Mesothelial cell of epicardium (in vitro differentiated cells): ENCODE measurements at regions not wholly inside any gene's neighbourhood (a gene's known extent, or its start where the extent isn't known, plus 50 kb on each side); places are given as distances from the start of the nearest gene placed in this dataset.

Experiments used
- DNase-seq, 2 experiments: peaks; one replicate each; pipeline ENCODE4 v3.0.0; 2021; ENCODE audit warnings: low spot score in 2 of 2; ENCODE audit not compliant: unreplicated experiment in 2 of 2
- H3K27ac Mint-ChIP-seq: 2 replicates; pipeline ENCODE4 v1.8.0; 2021; ENCODE audit warnings: mixed read lengths
- H3K27me3 Mint-ChIP-seq: 2 replicates; pipeline ENCODE4 v1.8.0; 2021; ENCODE audit warnings: low read depth, mixed read lengths
- H3K36me3 Mint-ChIP-seq: 2 replicates; pipeline ENCODE4 v1.8.0; 2021; ENCODE audit warnings: mixed read lengths
- H3K4me1 Mint-ChIP-seq: 2 replicates; pipeline ENCODE4 v1.8.0; 2021; ENCODE audit warnings: mixed read lengths
- H3K4me3 Mint-ChIP-seq: 2 replicates; pipeline ENCODE4 v1.8.0; 2021; ENCODE audit warnings: mild to moderate bottlenecking, moderate library complexity, mixed read lengths
- H3K9me3 Mint-ChIP-seq: 2 replicates; pipeline ENCODE4 v1.8.0; 2021; ENCODE audit warnings: mixed read lengths
- TF ChIP-seq, protein P1 (sequence below): fragments of 200-600 bp; sonication (generic); IDR thresholded peaks from one replicate; pipeline ENCODE4 v1.5.0; 2021; ENCODE audit warnings: antibody characterized with exemption; ENCODE audit not compliant: unreplicated experiment

DNA sequence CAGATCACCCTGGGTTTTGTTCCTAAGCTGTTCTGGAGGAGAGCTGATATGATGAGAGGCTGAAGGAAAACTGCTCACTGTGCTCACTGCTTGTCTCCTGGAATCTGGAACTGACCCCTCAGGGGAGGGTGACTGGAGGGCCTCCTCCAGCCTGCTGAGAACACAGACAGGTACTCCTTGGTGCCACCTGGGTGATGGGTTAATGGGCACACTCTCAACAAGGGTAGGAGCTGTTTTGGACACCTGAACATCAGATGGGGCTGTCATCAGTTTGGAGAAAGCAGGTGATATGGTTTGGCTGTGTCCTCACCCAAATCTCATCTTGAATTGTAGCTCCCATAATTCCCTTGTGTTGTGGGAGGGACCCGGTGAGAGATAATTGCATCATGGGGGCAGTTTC lies 58.1 kb upstream of the SORCS3 start:
- H3K4me3 Mint-ChIP-seq, result no peak overlapping the region
- peaks cover 83% of the 10 kb centered on the region for H3K27me3 Mint-ChIP-seq
- no peak overlapping the region for H3K27ac Mint-ChIP-seq
- TF ChIP-seq, protein P1, sequence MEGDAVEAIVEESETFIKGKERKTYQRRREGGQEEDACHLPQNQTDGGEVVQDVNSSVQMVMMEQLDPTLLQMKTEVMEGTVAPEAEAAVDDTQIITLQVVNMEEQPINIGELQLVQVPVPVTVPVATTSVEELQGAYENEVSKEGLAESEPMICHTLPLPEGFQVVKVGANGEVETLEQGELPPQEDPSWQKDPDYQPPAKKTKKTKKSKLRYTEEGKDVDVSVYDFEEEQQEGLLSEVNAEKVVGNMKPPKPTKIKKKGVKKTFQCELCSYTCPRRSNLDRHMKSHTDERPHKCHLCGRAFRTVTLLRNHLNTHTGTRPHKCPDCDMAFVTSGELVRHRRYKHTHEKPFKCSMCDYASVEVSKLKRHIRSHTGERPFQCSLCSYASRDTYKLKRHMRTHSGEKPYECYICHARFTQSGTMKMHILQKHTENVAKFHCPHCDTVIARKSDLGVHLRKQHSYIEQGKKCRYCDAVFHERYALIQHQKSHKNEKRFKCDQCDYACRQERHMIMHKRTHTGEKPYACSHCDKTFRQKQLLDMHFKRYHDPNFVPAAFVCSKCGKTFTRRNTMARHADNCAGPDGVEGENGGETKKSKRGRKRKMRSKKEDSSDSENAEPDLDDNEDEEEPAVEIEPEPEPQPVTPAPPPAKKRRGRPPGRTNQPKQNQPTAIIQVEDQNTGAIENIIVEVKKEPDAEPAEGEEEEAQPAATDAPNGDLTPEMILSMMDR, result no peak
- H3K4me1 Mint-ChIP-seq, result no peaks in the 10 kb centered on the region
- DNase-seq, result no peak
- no peaks in the 10 kb centered on the region for H3K36me3 Mint-ChIP-seq
- no peaks in the 10 kb centered on the region for H3K9me3 Mint-ChIP-seq

DNA sequence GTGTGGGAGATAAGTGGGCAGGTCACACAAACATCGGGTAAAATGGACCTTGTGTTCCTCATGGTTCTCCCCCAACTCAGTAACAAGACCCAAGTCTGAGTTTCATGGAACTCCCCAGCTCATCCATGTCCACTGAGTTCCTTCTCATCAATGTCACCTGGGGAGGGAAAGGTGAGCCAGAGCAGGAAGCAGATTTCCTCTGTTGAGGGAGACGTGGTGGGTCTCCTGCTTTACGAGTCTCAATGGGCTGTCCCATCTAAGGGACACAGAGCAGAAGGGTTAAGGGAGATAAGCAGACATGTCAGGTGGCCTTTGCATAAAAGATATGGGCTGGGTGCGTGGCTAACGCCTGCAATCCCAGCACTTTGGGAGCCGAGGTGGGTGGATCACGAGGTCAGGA lies 56.5 kb upstream of the SORCS3 start:
- H3K4me3 Mint-ChIP-seq, result no peak overlapping the region
- H3K27me3 Mint-ChIP-seq, result peaks cover 75% of the 10 kb centered on the region
- no peaks in the 10 kb centered on the region for H3K9me3 Mint-ChIP-seq

DNA sequence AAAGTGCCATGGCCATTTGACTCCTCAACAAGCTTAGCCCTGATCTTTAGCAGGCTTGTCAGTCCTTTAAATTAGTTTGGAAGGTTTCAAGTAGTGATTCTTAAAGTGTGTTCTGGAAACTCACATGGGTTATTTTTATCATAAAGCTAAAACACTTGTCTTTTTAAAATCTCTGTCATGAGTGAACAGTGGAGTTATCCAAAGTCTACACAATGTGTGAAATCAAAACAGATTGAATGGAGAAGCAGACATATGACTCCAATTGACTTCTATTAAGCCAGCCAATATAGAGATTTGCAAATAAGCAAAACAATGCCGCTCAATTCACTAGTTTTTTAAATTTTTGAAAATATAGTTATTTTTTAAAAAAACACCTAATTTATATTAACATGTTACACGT lies 53.3 kb upstream of the SORCS3 start:
- H3K27ac Mint-ChIP-seq, result no peak overlapping the region

More for the DNA sequence above, 56.5 kb upstream of the SORCS3 start:
- H3K4me1 Mint-ChIP-seq, result no peaks in the 10 kb centered on the region
- no peak overlapping the region for H3K27ac Mint-ChIP-seq
- no peaks in the 10 kb centered on the region for H3K36me3 Mint-ChIP-seq
- DNase-seq, result no peak
- TF ChIP-seq, protein P1, result no peak

DNA sequence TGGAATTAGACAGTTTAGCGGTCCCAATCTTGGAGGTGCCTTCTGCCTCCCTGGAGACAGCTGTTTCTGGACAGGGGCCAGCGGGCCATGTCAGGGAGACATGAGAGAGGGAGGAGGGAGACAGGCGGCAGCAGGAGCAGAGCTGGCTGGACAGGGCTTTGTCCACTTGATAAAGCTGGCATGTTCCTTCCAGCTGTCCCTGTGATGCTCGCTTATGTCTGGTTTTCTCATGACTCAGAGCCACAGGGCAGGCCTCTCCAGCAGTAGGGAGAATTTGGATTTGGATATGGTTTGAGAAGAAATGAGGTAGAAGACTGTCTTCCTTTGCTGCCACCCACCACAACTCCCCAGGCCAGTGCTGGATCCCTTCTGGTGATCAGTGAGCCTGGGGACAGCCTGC lies 51.7 kb upstream of the SORCS3 start:
- no peaks in the 10 kb centered on the region for H3K4me1 Mint-ChIP-seq
- H3K36me3 Mint-ChIP-seq, result no peaks in the 10 kb centered on the region
- H3K4me3 Mint-ChIP-seq, result no peak overlapping the region

More for the DNA sequence above, 53.3 kb upstream of the SORCS3 start:
- peaks cover 69% of the 10 kb centered on the region for H3K27me3 Mint-ChIP-seq
- TF ChIP-seq, protein P1, result no peak
- H3K4me3 Mint-ChIP-seq, result no peak overlapping the region
- no peaks in the 10 kb centered on the region for H3K4me1 Mint-ChIP-seq
- H3K36me3 Mint-ChIP-seq, result no peaks in the 10 kb centered on the region
- no peaks in the 10 kb centered on the region for H3K9me3 Mint-ChIP-seq
- DNase-seq, result no peak

DNA sequence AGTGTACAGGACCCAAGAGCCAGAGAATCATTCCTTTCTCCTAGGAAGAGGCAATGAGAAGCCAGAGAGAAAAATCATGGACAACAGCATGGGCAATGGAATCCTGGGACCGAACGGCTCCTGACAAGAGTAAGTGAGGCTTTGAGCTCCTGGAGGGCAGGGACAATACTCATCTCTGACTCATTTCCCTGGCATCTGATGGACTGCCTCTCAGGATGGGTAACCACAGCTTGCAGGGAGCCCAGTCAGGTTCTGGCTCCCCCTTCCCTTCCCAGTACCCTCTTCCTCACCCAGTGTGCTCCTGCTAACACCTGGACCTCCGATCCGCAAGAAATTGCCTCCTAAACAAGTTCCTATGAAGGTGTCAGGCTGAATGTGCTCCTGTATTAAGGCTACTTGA lies 51.2 kb upstream of the SORCS3 start:
- TF ChIP-seq, protein P1, result no peak
- no peaks in the 10 kb centered on the region for H3K36me3 Mint-ChIP-seq
- no peak overlapping the region for H3K4me3 Mint-ChIP-seq
- H3K27me3 Mint-ChIP-seq, result peaks cover 70% of the 10 kb centered on the region
- H3K4me1 Mint-ChIP-seq, result no peaks in the 10 kb centered on the region
- no peaks in the 10 kb centered on the region for H3K9me3 Mint-ChIP-seq
- no peak for DNase-seq
- H3K27ac Mint-ChIP-seq, result no peak overlapping the region

More for the DNA sequence above, 51.7 kb upstream of the SORCS3 start:
- Mint-ChIP-seq H3K9me3 (no peaks in the 10 kb centered on the region), H3K27me3 (peaks cover 69% of the 10 kb centered on the region), H3K27ac (no peak overlapping the region)
- TF ChIP-seq, protein P1, result no peak
- DNase-seq, result no peak
